ENCODE measurements at regions not wholly inside any gene's neighbourhood (a gene's known extent, or its start where the extent isn't known, plus 50 kb on each side); places are given as distances from the start of the nearest gene placed in this dataset.

GRCh38 chr5:133882846-133883245 is 85.6 kb downstream of the C5orf15 start:
- TF ChIP-seq CTCF (IDR thresholded peaks at IDR 0.05) (no peak), POLR2A (IDR thresholded peaks at IDR 0.05) (no peak)

Data from thyroid gland (tissue), 4 donors.